ENCODE measurements at regions not wholly inside any gene's neighbourhood (a gene's known extent, or its start where the extent isn't known, plus 50 kb on each side); places are given as distances from the start of the nearest gene placed in this dataset.

- TF ChIP-seq CTCF (IDR thresholded peaks at IDR 0.05) (no peak), POLR2A (IDR thresholded peaks at IDR 0.05) (no peak)
These were observed 387.8 kb downstream of the BMP2 start for GRCh38 chr20:7155282-7155681.
